NCI-H774 (cell line): ENCODE measurements at regions not wholly inside any gene's neighbourhood (a gene's known extent, or its start where the extent isn't known, plus 50 kb on each side); places are given as distances from the start of the nearest gene placed in this dataset.
A peak's percentile ranks its signal among the peaks of the same experiment; 100 is the strongest.

Experiments used
- DNase-seq: peaks from one replicate; lab custom pipeline; 2025; lab: John Stamatoyannopoulos, UW

- no peak for DNase-seq
These were observed 164.1 kb downstream of the GASK1B start for GRCh38 chr4:158008551-158009218.

GRCh38 chr4:158007566-158007965 is 165.3 kb downstream of the GASK1B start:
- no peak for DNase-seq

- no peak for DNase-seq
These were observed 165.8 kb downstream of the GASK1B start for GRCh38 chr4:158006990-158007389.

GRCh38 chr4:158005021-158005420 is 167.8 kb downstream of the GASK1B start:
- DNase-seq, result no peak

GRCh38 chr4:158004101-158004500 is 168.7 kb downstream of the GASK1B start:
- DNase-seq, result no peak

- no peak for DNase-seq
These were observed 169.6 kb downstream of the GASK1B start for GRCh38 chr4:158003212-158003611.

GRCh38 chr4:158002173-158002572 is 170.7 kb downstream of the GASK1B start:
- DNase-seq, result no peak

- DNase-seq, result no peak
These were observed 171.1 kb downstream of the GASK1B start for GRCh38 chr4:158001756-158002155.

GRCh38 chr4:157999723-158000122 is 173.1 kb downstream of the GASK1B start:
- DNase-seq, result no peak

- no peak for DNase-seq
These were observed 175.5 kb downstream of the GASK1B start for GRCh38 chr4:157997296-157997695.

- no peak for DNase-seq
These were observed 176.5 kb downstream of the GASK1B start for GRCh38 chr4:157996061-157997028.

GRCh38 chr4:157994863-157995262 is 178.0 kb downstream of the GASK1B start:
- no peak for DNase-seq

- no peak for DNase-seq
These were observed 179.6 kb downstream of the GASK1B start for GRCh38 chr4:157992948-157993839.

- peak; percentile 5 for DNase-seq
These were observed 180.7 kb downstream of the GASK1B start for GRCh38 chr4:157992038-157992705.

GRCh38 chr4:157988641-157989040 is 184.2 kb downstream of the GASK1B start:
- no peak for DNase-seq

GRCh38 chr4:157984285-157984911 is 188.4 kb downstream of the GASK1B start:
- no peak for DNase-seq

- DNase-seq, result no peak
These were observed 189.5 kb downstream of the GASK1B start for GRCh38 chr4:157983300-157983699.

- no peak for DNase-seq
These were observed 192.7 kb downstream of the GASK1B start for GRCh38 chr4:157980158-157980557.

- DNase-seq, result no peak
These were observed 194.0 kb downstream of the GASK1B start for GRCh38 chr4:157978680-157979361.

GRCh38 chr4:157977086-157977485 is 195.7 kb downstream of the GASK1B start:
- DNase-seq, result no peak

- DNase-seq, result no peak
These were observed 199.5 kb downstream of the GASK1B start for GRCh38 chr4:157973297-157973696.
